CD4-positive, alpha-beta memory T cell (primary cell): ENCODE measurements at regions not wholly inside any gene's neighbourhood (a gene's known extent, or its start where the extent isn't known, plus 50 kb on each side); places are given as distances from the start of the nearest gene placed in this dataset.

Experiments
- CTCF ChIA-PET: fragments of 350-600 bp; sonication (Branson Sonifier 250); formaldehyde crosslinking; loops from one replicate; lab custom pipeline; 2021; ENCODE audit warnings: inconsistent platforms; ENCODE audit not compliant: partially characterized antibody; lab: Charles Lee
- POLR2A ChIA-PET: fragments of 350-600 bp; sonication (Branson Sonifier 250); formaldehyde crosslinking; loops from one replicate; lab custom pipeline; 2021; ENCODE audit not compliant: partially characterized antibody; lab: Charles Lee
- DNase-seq, 5 donors: peaks; one replicate each; pipeline versions ENCODE4 v3.0.0 to v3.0.0-alpha.2; 2020 to 2022; ENCODE audit warnings: mixed read lengths in 1 of 5
- H3K27ac ChIP-seq: one replicate; pipeline ENCODE4 v1.7.0; 2013; ENCODE audit warnings: low read depth, low read length
- H3K27me3 ChIP-seq: 2 replicates; pipeline ENCODE4 v1.7.0; 2013; ENCODE audit warnings: mild to moderate bottlenecking, low read length, moderate library complexity; ENCODE audit not compliant: insufficient read depth
- H3K36me3 ChIP-seq: 2 replicates; pipeline ENCODE4 v1.7.0; 2013; ENCODE audit warnings: mild to moderate bottlenecking, low read length, moderate library complexity; ENCODE audit not compliant: insufficient read depth
- H3K4me1 ChIP-seq: 2 replicates; pipeline ENCODE4 v1.7.0; 2013; ENCODE audit warnings: mild to moderate bottlenecking, low read length, moderate library complexity; ENCODE audit not compliant: insufficient read depth
- H3K4me3 ChIP-seq, 2 donors: one replicate each; pipeline ENCODE4 v1.7.0; 2013; ENCODE audit warnings: low read length in 2 of 2, mild to moderate bottlenecking in 1 of 2
- H3K9me3 ChIP-seq, 2 donors: one replicate each; pipeline ENCODE4 v1.7.0; 2013; ENCODE audit warnings: low read length in 2 of 2, control low read depth in 1 of 2; ENCODE audit not compliant: control insufficient read depth in 1 of 2
- H3K27ac Mint-ChIP-seq, 7 donors: one replicate each; pipeline ENCODE4 v1.8.0; 2020 to 2021; ENCODE audit warnings: mixed read lengths in 7 of 7, mild to moderate bottlenecking in 6 of 7, inconsistent platforms in 3 of 7, moderate library complexity in 3 of 7
- H3K27me3 Mint-ChIP-seq, 2 donors: one replicate each; pipeline ENCODE4 v1.8.0; 2020 to 2021; ENCODE audit warnings: mixed read lengths in 2 of 2
- H3K36me3 Mint-ChIP-seq, 2 donors: one replicate each; pipeline ENCODE4 v1.8.0; 2020 to 2021; ENCODE audit warnings: mixed read lengths in 2 of 2, inconsistent platforms in 1 of 2, mild to moderate bottlenecking in 1 of 2
- H3K4me1 Mint-ChIP-seq, 4 donors: one replicate each; pipeline ENCODE4 v1.8.0; 2020 to 2021; ENCODE audit warnings: mixed read lengths in 4 of 4, mild to moderate bottlenecking in 1 of 4
- H3K4me3 Mint-ChIP-seq, 8 donors: one replicate each; pipeline ENCODE4 v1.8.0; 2020 to 2021; ENCODE audit warnings: mixed read lengths in 8 of 8, mild to moderate bottlenecking in 7 of 8, moderate library complexity in 6 of 8, inconsistent platforms in 3 of 8
- H3K9me3 Mint-ChIP-seq, 8 donors: one replicate each; pipeline ENCODE4 v1.8.0; 2020 to 2021; ENCODE audit warnings: mixed read lengths in 8 of 8, mild to moderate bottlenecking in 5 of 8, inconsistent platforms in 3 of 8, moderate library complexity in 1 of 8
- intact Hi-C: fragments of 100-400 bp; cut with micrococcal nuclease; formaldehyde crosslinking; loops from one replicate; pipeline ENCODE4 v1.15.1; 2023

DNA sequence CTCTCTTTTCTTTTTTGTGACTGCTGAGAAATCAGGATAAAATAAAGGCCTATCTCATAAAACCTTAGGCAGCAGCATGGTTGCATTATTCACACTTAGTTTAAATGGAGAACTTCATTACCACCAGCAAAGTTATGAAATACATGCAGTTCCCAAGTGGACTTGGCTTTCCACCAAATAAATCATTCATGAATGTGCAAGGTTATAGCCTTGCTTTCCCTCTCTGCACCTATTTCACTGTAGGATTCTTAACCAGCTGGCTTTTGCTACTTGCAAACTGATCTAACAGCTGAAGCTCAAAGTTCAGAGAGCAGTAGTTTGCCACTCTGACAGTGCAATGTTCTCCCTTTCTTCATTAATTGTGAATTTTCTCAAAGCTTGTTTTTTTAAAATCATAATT lies 140.1 kb upstream of the SMIM31 start:
- no peak for DNase-seq
- CTCF ChIA-PET, result interaction anchor here (1.1 kb wide), 1 partner anchor 9 kb away, joined by 3 read pairs; no protein-coding TSS in a partner anchor
- peaks cover 0 to 2% (median 0%) of the 10 kb centered on the region in 4 donors for H3K4me1 Mint-ChIP-seq
- no peak overlapping the region for H3K27ac ChIP-seq
- no peaks in the 10 kb centered on the region for H3K9me3 ChIP-seq
- H3K4me1 ChIP-seq, result no peaks in the 10 kb centered on the region
- H3K27me3 ChIP-seq, result no peaks in the 10 kb centered on the region
- POLR2A ChIA-PET, result no interaction called here
- H3K27me3 Mint-ChIP-seq, result no peaks in the 10 kb centered on the region
- no peak overlapping the region for H3K4me3 Mint-ChIP-seq
- H3K4me3 ChIP-seq, result no peak overlapping the region
- intact Hi-C loops, result no loop called here
- H3K27ac Mint-ChIP-seq, result no peak overlapping the region
- H3K9me3 Mint-ChIP-seq, result peaks cover 0 to 3% (median 0%) of the 10 kb centered on the region in 8 donors
- no peaks in the 10 kb centered on the region for H3K36me3 ChIP-seq
- H3K36me3 Mint-ChIP-seq, result no peaks in the 10 kb centered on the region

DNA sequence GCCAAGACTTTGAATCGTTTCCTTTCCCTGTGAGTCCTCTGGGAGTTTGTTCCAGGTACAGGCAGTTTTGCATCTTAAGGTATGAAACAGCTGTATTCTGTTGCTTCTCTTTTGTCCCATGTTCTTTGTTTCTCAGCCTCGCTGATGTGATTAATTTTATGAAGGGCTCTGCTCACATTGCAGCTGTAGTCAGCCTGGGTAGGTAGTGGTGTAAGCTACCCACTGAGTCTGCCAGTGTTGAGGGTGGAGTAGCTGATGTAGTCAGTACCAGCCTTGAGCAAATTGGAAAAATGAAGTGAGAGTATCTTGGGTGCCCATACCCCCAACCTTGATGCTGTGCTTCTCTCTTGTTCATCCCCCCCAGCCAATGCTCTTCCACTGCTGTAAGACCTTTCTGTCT lies 139.6 kb upstream of the SMIM31 start:
- H3K4me1 Mint-ChIP-seq, result peaks cover 0 to 2% (median 0%) of the 10 kb centered on the region in 4 donors
- Histone ChIP-seq H3K27ac (no peak overlapping the region), H3K27me3 (no peaks in the 10 kb centered on the region), H3K4me3 (no peak overlapping the region), H3K9me3 (no peaks in the 10 kb centered on the region), H3K4me1 (no peaks in the 10 kb centered on the region), H3K36me3 (no peaks in the 10 kb centered on the region)
- intact Hi-C loops, result no loop called here
- H3K27ac Mint-ChIP-seq, result no peak overlapping the region
- no peaks in the 10 kb centered on the region for H3K27me3 Mint-ChIP-seq
- no peak overlapping the region for H3K4me3 Mint-ChIP-seq
- DNase-seq, result no peak
- CTCF ChIA-PET, result interaction anchor here (1.1 kb wide), 1 partner anchor 9 kb away, joined by 3 read pairs; no protein-coding TSS in a partner anchor
- no peaks in the 10 kb centered on the region for H3K36me3 Mint-ChIP-seq
- POLR2A ChIA-PET, result no interaction called here
- peaks cover 0 to 3% (median 0%) of the 10 kb centered on the region in 8 donors for H3K9me3 Mint-ChIP-seq

DNA sequence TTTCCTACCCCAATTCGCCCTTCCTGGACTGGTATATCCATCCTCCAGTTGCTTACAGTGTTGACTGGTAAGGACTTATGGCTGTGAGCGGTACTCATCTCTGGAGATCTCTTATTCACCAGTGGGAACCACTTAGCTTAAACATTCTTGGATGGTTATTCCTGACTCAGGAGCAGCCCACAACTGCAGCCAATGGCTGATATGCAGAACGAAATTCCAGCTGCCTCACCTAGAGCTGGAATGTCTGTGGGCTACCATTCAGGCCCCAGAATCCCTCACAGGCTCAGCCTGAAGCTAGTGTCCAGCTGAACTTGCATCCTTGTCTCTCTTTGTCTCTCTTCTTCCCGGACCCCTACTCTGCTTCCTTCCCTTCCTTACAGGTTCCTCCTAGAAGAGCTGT lies 138.9 kb upstream of the SMIM31 start:
- Mint-ChIP-seq H3K27ac (no peak overlapping the region), H3K36me3 (no peaks in the 10 kb centered on the region), H3K4me1 (peaks cover 0 to 2% (median 0%) of the 10 kb centered on the region in 4 donors), H3K27me3 (no peaks in the 10 kb centered on the region), H3K4me3 (no peak overlapping the region), H3K9me3 (peaks cover 0 to 3% (median 0%) of the 10 kb centered on the region in 8 donors)
- H3K4me3 ChIP-seq, result no peak overlapping the region
- no peaks in the 10 kb centered on the region for H3K9me3 ChIP-seq
- no peaks in the 10 kb centered on the region for H3K4me1 ChIP-seq
- H3K27me3 ChIP-seq, result no peaks in the 10 kb centered on the region
- CTCF ChIA-PET, result no interaction called here
- no peak overlapping the region for H3K27ac ChIP-seq
- intact Hi-C loops, result no loop called here
- POLR2A ChIA-PET, result no interaction called here
- DNase-seq, result no peak
- no peaks in the 10 kb centered on the region for H3K36me3 ChIP-seq

DNA sequence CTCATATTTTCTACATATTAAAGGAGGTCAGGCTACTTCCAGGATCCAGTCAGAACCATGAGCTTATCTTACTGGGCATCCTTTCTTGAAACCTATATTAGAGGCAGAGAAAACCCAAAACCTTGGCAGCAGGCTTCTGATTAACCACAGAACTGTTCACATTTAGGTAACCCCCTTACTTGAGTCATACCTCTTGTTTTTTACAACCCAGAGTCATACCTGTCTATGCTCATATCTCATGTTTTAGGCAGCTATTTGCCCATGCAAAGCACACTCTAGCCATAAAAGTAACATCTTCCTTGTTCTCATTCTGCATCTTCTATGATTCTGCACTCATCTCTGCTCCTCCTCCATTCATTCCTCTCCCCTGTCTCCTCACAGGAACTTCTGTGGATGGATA lies 138.0 kb upstream of the SMIM31 start:
- ChIA-PET POLR2A (no interaction called here), CTCF (no interaction called here)
- Mint-ChIP-seq H3K9me3 (peaks cover 0 to 2% (median 0%) of the 10 kb centered on the region in 8 donors), H3K36me3 (no peaks in the 10 kb centered on the region), H3K27me3 (no peaks in the 10 kb centered on the region), H3K27ac (no peak overlapping the region), H3K4me3 (no peak overlapping the region), H3K4me1 (peaks cover 0 to 2% (median 0%) of the 10 kb centered on the region in 4 donors)
- Histone ChIP-seq H3K9me3 (no peaks in the 10 kb centered on the region), H3K27me3 (no peaks in the 10 kb centered on the region), H3K4me3 (no peak overlapping the region), H3K27ac (no peak overlapping the region), H3K36me3 (no peaks in the 10 kb centered on the region), H3K4me1 (no peaks in the 10 kb centered on the region)
- intact Hi-C loops, result no loop called here
- no peak for DNase-seq

DNA sequence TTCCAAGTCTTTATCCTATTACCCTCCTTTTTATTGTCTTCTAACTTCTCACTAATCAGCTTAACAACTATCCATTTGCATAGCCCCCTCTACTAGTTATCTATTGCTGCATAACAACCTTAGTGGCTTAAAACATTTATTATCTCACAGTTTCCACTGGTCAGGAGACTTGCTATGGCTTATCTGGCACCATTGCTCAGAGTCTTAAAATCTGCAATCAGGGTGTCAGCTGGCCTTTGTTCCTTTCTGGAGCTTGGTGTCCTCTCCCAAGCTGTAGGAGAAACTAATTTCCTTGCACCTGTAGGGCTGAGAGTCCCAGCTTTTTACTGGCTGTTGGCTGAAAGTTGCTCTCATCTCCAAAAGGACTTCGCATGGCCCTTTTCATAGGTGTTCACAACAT lies 137.0 kb upstream of the SMIM31 start:
- H3K27me3 Mint-ChIP-seq, result no peaks in the 10 kb centered on the region
- ChIA-PET CTCF (no interaction called here), POLR2A (no interaction called here)
- no peaks in the 10 kb centered on the region for H3K36me3 Mint-ChIP-seq
- intact Hi-C loops, result no loop called here
- H3K9me3 Mint-ChIP-seq, result peaks cover 0 to 3% (median 0%) of the 10 kb centered on the region in 8 donors
- H3K27ac ChIP-seq, result no peak overlapping the region
- H3K9me3 ChIP-seq, result no peaks in the 10 kb centered on the region
- no peak overlapping the region for H3K4me3 ChIP-seq
- no peaks in the 10 kb centered on the region for H3K27me3 ChIP-seq
- no peak overlapping the region for H3K4me3 Mint-ChIP-seq
- no peaks in the 10 kb centered on the region for H3K4me1 ChIP-seq
- DNase-seq, result no peak
- H3K4me1 Mint-ChIP-seq, result peaks cover 0 to 2% (median 0%) of the 10 kb centered on the region in 4 donors
- H3K36me3 ChIP-seq, result no peaks in the 10 kb centered on the region
- no peak overlapping the region for H3K27ac Mint-ChIP-seq

DNA sequence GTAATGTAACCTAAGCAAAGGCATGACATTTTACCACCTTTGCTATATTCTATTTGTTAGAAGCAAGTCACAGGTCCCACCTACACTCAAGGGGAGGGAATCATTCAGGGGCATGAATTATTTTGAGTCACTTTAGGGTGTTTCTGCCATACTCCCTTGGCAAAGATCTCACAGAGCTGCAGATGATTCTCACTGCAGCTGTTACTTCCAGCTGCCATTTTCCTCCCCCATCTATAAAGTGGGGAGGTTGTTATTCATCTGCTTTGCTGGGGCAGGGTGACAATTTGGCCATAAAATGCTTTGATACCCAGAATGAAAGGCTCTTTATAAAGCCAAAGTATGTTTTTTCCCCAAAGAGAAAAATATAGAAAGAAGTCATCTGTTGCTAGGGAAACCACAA lies 136.5 kb upstream of the SMIM31 start:
- no peak overlapping the region for H3K27ac Mint-ChIP-seq
- no peaks in the 10 kb centered on the region for H3K27me3 Mint-ChIP-seq
- Histone ChIP-seq H3K9me3 (no peaks in the 10 kb centered on the region), H3K4me1 (no peaks in the 10 kb centered on the region), H3K4me3 (no peak overlapping the region), H3K27ac (no peak overlapping the region), H3K36me3 (no peaks in the 10 kb centered on the region), H3K27me3 (no peaks in the 10 kb centered on the region)
- H3K9me3 Mint-ChIP-seq, result peaks cover 0 to 3% (median 0%) of the 10 kb centered on the region in 8 donors
- DNase-seq, result no peak
- CTCF ChIA-PET, result no interaction called here
- peaks cover 0 to 2% (median 0%) of the 10 kb centered on the region in 4 donors for H3K4me1 Mint-ChIP-seq
- intact Hi-C loops, result no loop called here
- POLR2A ChIA-PET, result no interaction called here
- no peaks in the 10 kb centered on the region for H3K36me3 Mint-ChIP-seq
- no peak overlapping the region for H3K4me3 Mint-ChIP-seq

DNA sequence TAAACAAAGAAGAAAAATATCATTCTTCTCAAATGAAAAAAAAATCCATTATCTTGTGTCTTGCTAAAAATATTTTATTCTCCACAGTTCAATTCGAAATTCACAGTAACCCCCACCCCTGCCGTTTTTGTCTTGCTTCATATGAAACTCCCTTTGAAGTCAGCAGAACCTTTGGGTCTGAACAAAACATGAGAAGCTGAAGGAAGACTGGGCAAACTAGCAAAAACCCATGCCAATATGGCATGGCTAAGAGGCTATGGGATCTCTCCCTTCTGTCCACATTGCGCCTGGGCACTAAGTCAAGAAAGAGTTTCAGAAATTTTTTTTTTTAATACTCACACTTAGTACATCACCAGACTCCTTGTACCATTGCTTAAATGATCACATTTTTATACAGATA lies 136.0 kb upstream of the SMIM31 start:
- Mint-ChIP-seq H3K4me3 (no peak overlapping the region), H3K36me3 (no peaks in the 10 kb centered on the region), H3K27me3 (no peaks in the 10 kb centered on the region), H3K27ac (no peak overlapping the region), H3K4me1 (peaks cover 0 to 2% (median 0%) of the 10 kb centered on the region in 4 donors), H3K9me3 (peaks cover 0 to 3% (median under 1%) of the 10 kb centered on the region in 8 donors)
- ChIA-PET POLR2A (no interaction called here), CTCF (no interaction called here)
- H3K4me1 ChIP-seq, result no peaks in the 10 kb centered on the region
- no peak overlapping the region for H3K4me3 ChIP-seq
- no peak overlapping the region for H3K27ac ChIP-seq
- DNase-seq, result no peak
- intact Hi-C loops, result no loop called here
- H3K36me3 ChIP-seq, result no peaks in the 10 kb centered on the region
- H3K9me3 ChIP-seq, result no peaks in the 10 kb centered on the region
- H3K27me3 ChIP-seq, result no peaks in the 10 kb centered on the region
